Small intestine (tissue), 7 donors: ENCODE measurements at regions not wholly inside any gene's neighbourhood (a gene's known extent, or its start where the extent isn't known, plus 50 kb on each side); places are given as distances from the start of the nearest gene placed in this dataset.

Experiments used
- DNase-seq, 2 donors: peaks; one replicate each; pipeline versions ENCODE4 v3.0.0 to v3.0.0-alpha.2; 2013
- FAIRE-seq: peaks from 2 replicates; lab custom pipeline; 2012; peaks lifted over from hg19 to GRCh38; lab: Jason Lieb, UNC
- H3K27ac ChIP-seq, 3 donors: one replicate each; pipeline ENCODE4 v1.5.1; 2013; ENCODE audit warnings: low read length in 2 of 3, mild to moderate bottlenecking in 2 of 3, control low read depth in 1 of 3, inconsistent platforms in 1 of 3, low read depth in 1 of 3, moderate library complexity in 1 of 3
- H3K27me3 ChIP-seq, 3 donors: one replicate each; pipeline ENCODE4 v1.6.1; 2013; ENCODE audit warnings: low read length in 3 of 3, inconsistent platforms in 1 of 3; ENCODE audit not compliant: control insufficient read depth in 3 of 3, insufficient read depth in 3 of 3
- H3K36me3 ChIP-seq, 3 donors: one replicate each; pipeline ENCODE4 v1.6.1; 2013; ENCODE audit warnings: low read length in 3 of 3, inconsistent platforms in 1 of 3, low read depth in 1 of 3, mild to moderate bottlenecking in 1 of 3, moderate library complexity in 1 of 3; ENCODE audit not compliant: control insufficient read depth in 3 of 3, insufficient read depth in 2 of 3
- H3K4me1 ChIP-seq, 3 donors: one replicate each; pipeline ENCODE4 v1.6.1; 2013; ENCODE audit warnings: low read length in 2 of 3, inconsistent platforms in 1 of 3, low read depth in 1 of 3, mild to moderate bottlenecking in 1 of 3, moderate library complexity in 1 of 3; ENCODE audit not compliant: control insufficient read depth in 3 of 3, insufficient read depth in 2 of 3
- H3K4me3 ChIP-seq, 3 donors: one replicate each; pipeline ENCODE4 v1.5.1; 2013; ENCODE audit warnings: low read length in 3 of 3, control low read depth in 1 of 3, inconsistent platforms in 1 of 3, low read depth in 1 of 3, mild to moderate bottlenecking in 1 of 3, moderate library complexity in 1 of 3
- H3K9me3 ChIP-seq, 2 donors: one replicate each; pipeline ENCODE4 v1.6.1; 2013; ENCODE audit warnings: low read depth in 1 of 2, low read length in 1 of 2; ENCODE audit not compliant: control insufficient read depth in 2 of 2, insufficient read depth in 1 of 2
- WGBS, 3 donors: extraction: QIAGEN DNeasy Blood & Tissue Kit; methylation state at CpG; one replicate each; pipeline ENCODE4 v1.1.7; 2013; 5-methylcytosine and 5-hydroxymethylcytosine counted together
- donor health status: healthy with polysubstance abuse.
- donor health status: control.
- donor health status: control.
- donor health status: Bipolar disorder and iron deficiency.
- donor health status: healthy.

DNA sequence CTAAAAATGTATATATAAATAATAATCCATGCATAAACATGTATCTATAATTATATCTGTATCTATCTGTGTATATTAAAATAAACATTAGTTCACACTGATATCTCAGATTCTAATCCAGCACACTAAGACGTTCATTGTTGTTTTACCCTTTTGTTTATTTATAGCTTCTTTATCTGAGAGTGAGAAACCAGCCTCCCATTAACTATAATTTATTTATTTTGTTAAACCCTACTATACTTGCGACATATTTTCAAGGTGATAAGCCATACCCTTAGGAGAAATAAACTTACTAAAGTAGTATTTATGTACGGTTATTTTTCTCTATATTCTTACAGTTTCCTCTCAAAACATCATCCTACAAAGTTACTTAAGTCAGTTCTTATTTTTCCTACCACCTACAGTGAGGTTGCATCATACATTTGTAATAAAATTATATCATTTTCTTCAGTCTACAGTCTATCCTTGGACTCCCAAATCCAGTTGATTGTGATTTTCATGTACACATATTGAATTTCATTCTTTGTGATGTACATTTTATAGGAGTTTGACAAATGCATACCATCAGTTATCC, 726.4 kb upstream of the FAM174A start:
- H3K27me3 ChIP-seq = no peaks in the 10 kb centered on the region
- no peak overlapping the region for H3K4me3 ChIP-seq
- no peak overlapping the region for H3K27ac ChIP-seq
- no peaks in the 10 kb centered on the region for H3K36me3 ChIP-seq
- H3K4me1 ChIP-seq = no peaks in the 10 kb centered on the region
- FAIRE-seq = no peak
- no peak for DNase-seq
- 46 to 57% (median 53%) methylated on average over 3 of the region's 3 CpGs for WGBS, 3 donors
- H3K9me3 ChIP-seq = no peaks in the 10 kb centered on the region

DNA sequence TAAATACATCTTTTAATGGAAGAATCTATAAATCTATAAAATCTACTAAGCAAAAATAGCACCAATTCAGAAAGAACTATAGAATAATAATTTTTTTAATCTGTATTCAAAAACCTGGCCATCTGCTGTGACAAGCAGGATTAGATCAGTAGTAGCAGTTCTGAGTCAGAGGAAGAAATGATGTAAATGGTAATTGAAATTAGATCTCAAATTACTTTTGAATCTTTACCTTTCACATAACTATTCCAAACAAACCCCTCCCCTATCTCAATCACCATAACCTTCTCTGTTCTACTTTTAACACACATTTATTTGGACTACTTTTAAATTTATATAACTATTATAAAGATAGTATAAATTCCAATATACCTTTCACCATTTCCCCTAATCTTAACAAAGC, 727.8 kb upstream of the FAM174A start:
- DNase-seq (no peak), FAIRE-seq (no peak)
- H3K9me3 ChIP-seq = no peaks in the 10 kb centered on the region
- H3K27ac ChIP-seq = no peak overlapping the region
- H3K4me1 ChIP-seq = no peaks in the 10 kb centered on the region
- no peak overlapping the region for H3K4me3 ChIP-seq
- H3K36me3 ChIP-seq = no peaks in the 10 kb centered on the region
- no peaks in the 10 kb centered on the region for H3K27me3 ChIP-seq

GRCh38 chr5:99795031-99795430, 740.1 kb upstream of the FAM174A start:
- no peak for FAIRE-seq

GRCh38 chr5:99788482-99788881, 746.7 kb upstream of the FAM174A start:
- DNase-seq (no peak), FAIRE-seq (no peak)
- Histone ChIP-seq H3K36me3 (no peaks in the 10 kb centered on the region), H3K27me3 (no peaks in the 10 kb centered on the region), H3K9me3 (no peaks in the 10 kb centered on the region), H3K27ac (no peak overlapping the region), H3K4me3 (no peak overlapping the region), H3K4me1 (no peaks in the 10 kb centered on the region)
- WGBS, 3 donors = 48 to 80% (median 49%) methylated on average over 2 of the region's 2 CpGs

More at GRCh38 chr5:99795031-99795430, 740.1 kb upstream of the FAM174A start:
- H3K27ac ChIP-seq = no peak overlapping the region
- no peaks in the 10 kb centered on the region for H3K36me3 ChIP-seq
- no peaks in the 10 kb centered on the region for H3K27me3 ChIP-seq
- DNase-seq = no peak
- no peaks in the 10 kb centered on the region for H3K4me1 ChIP-seq
- no peak overlapping the region for H3K4me3 ChIP-seq
- H3K9me3 ChIP-seq = peaks cover 0 to under 1% of the 10 kb centered on the region in 2 donors
- 33 to 58% (median 45%) methylated on average over 2 of the region's 2 CpGs for WGBS, 3 donors

DNA sequence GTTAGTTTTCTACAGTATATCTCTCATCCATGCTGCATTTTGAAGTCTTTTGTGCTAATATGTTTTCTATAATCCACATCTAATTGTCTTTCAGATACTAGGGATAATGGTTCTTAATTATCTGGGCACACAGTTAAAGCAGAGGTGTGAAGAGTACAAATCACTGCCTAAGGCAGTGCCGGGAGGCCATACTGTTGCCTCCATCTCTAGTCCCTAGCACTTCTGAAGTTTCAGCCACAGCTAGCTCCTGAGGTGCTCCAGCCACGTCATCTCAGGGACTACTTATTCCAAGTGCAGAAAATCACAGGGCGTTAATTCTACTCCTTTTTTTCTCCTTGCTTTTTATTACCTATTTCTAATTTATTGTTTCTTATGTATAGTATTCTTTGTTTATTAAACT, 760.0 kb upstream of the FAM174A start:
- no peaks in the 10 kb centered on the region for H3K27me3 ChIP-seq
- H3K27ac ChIP-seq = no peak overlapping the region
- no peak overlapping the region for H3K4me3 ChIP-seq
- H3K4me1 ChIP-seq = no peaks in the 10 kb centered on the region
- DNase-seq = no peak
- WGBS, 3 donors = 61 to 72% (median 67%) methylated on average over 3 of the region's 3 CpGs
- no peaks in the 10 kb centered on the region for H3K9me3 ChIP-seq
- FAIRE-seq = no peak
- H3K36me3 ChIP-seq = no peaks in the 10 kb centered on the region

DNA sequence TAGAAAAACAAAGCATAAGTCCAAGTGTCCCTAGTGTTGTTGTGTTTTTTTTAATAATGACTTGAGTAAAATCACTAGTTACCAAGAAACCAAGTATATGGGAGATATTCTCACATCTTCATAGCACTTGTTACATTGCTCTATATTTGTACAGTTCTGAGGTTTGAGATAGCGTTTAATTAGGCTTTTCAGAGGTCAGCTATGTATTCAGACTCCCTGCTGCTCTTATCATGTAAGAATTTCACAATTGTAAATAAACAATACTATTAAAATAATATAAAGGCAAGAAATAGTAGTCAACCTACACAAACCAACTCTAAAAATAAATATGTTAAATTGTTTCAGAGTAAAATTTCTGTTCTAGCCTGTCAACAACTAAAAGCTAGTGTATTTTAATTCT, 761.9 kb upstream of the FAM174A start:
- 16 to 51% (median 22%) methylated on average over 1 of the region's 1 CpG for WGBS, 3 donors
- DNase-seq = no peak

DNA sequence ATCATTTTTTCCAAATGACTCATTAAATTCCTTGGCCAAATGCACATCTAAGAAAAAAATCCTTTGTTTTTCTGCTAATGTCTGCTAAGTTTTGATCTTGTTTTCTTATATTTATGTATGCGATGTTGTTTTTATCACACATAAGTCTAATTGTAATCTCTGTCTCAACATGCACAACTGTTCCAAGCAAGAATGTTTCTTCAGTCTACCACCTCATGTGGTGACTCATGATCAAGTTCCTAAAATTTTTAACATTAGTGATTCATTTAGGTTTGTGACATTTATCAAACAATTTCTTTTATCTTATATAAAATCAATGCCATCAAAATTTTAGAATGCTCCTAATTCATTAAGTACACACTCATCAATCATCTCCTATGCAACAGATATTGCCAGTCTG, 763.9 kb upstream of the FAM174A start:
- DNase-seq (no peak), FAIRE-seq (no peak)
- H3K36me3 ChIP-seq = no peaks in the 10 kb centered on the region
- H3K27ac ChIP-seq = no peak overlapping the region
- no peaks in the 10 kb centered on the region for H3K27me3 ChIP-seq
- peaks cover 0 to 3% of the 10 kb centered on the region in 2 donors for H3K9me3 ChIP-seq
- no peak overlapping the region for H3K4me3 ChIP-seq
- WGBS, 3 donors = 83 to 91% (median 90%) methylated on average over 1 of the region's 1 CpG
- H3K4me1 ChIP-seq = no peaks in the 10 kb centered on the region

More for the DNA sequence above, 761.9 kb upstream of the FAM174A start:
- Histone ChIP-seq H3K27ac (no peak overlapping the region), H3K9me3 (peaks cover 0 to 3% of the 10 kb centered on the region in 2 donors), H3K4me3 (no peak overlapping the region), H3K27me3 (no peaks in the 10 kb centered on the region), H3K36me3 (no peaks in the 10 kb centered on the region), H3K4me1 (no peaks in the 10 kb centered on the region)
- FAIRE-seq = no peak

DNA sequence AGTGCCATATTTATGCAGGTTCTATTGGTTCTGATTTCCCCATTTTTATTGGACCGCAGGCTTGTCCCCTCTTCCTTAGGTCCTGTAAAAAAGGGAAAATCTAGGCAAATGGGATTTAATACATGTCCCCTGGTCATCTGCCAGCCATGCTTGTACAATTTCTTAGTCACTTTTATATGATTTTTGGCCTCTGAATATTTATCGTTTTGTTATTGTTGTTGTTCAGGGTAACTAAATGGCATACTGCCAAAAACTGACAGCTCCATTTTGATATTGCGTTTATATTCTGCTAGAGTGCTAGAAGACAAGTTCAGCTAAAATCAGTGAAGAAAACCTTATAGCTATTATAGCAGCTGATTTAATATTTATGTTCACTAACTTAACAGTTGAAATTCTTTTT, 770.2 kb upstream of the FAM174A start:
- 70 to 84% (median 79%) methylated on average over 3 of the region's 3 CpGs for WGBS, 3 donors
- FAIRE-seq (no peak), DNase-seq (no peak)
- Histone ChIP-seq H3K4me1 (no peaks in the 10 kb centered on the region), H3K9me3 (peaks cover 0 to 3% of the 10 kb centered on the region in 2 donors), H3K27me3 (no peaks in the 10 kb centered on the region), H3K4me3 (no peak overlapping the region), H3K27ac (no peak overlapping the region), H3K36me3 (no peaks in the 10 kb centered on the region)
